PC-9 (cell line): ENCODE measurements at regions not wholly inside any gene's neighbourhood (a gene's known extent, or its start where the extent isn't known, plus 50 kb on each side); places are given as distances from the start of the nearest gene placed in this dataset.

Experiments
- BruUV-seq: library from RNA; stranded (reverse); fragments of 400-500 nt; replicated peaks from 2 replicates; lab custom pipeline; 2021; lab: Mats Ljungman, UMichigan
- CTCF ChIA-PET: fragments of 300-600 bp; sonication (Branson Sonifier 250); formaldehyde crosslinking; loops from one replicate; lab custom pipeline; 2022; ENCODE audit warnings: antibody characterized with exemption; lab: Charles Lee
- POLR2A ChIA-PET: fragments of 300-600 bp; sonication (Branson Sonifier 250); formaldehyde crosslinking; loops from one replicate; lab custom pipeline; 2022; ENCODE audit warnings: antibody characterized with exemption; ENCODE audit not compliant: unreplicated experiment; lab: Charles Lee
- DNase-seq, 2 experiments: peaks; one replicate each; pipeline versions ENCODE4 v3.0.0 to v3.0.0-alpha.2; 2015 to 2022; ENCODE audit warnings: mixed read lengths in 1 of 2
- H2AFZ ChIP-seq: fragments of 200-600 bp; sonication (generic); 2 replicates; pipeline ENCODE4 v1.8.1; 2017; ENCODE audit warnings: antibody characterized with exemption
- H3F3A ChIP-seq: fragments of 200-600 bp; sonication (generic); 2 replicates; pipeline ENCODE4 v1.8.1; 2017; ENCODE audit warnings: antibody characterized with exemption, mild to moderate bottlenecking, low read depth; ENCODE audit not compliant: insufficient read depth
- H3K27ac ChIP-seq: fragments of 200-600 bp; sonication (generic); 2 replicates; pipeline ENCODE4 v1.6.1; 2016; ENCODE audit warnings: mixed run types
- H3K27me3 ChIP-seq: fragments of 200-600 bp; sonication (generic); 2 replicates; pipeline ENCODE4 v1.6.1; 2016; ENCODE audit warnings: low read depth, mixed run types; ENCODE audit not compliant: insufficient read depth
- H3K36me3 ChIP-seq: fragments of 200-600 bp; sonication (generic); 2 replicates; pipeline ENCODE4 v1.6.1; 2016; ENCODE audit warnings: low read depth, mixed run types
- H3K4me1 ChIP-seq: fragments of 200-600 bp; sonication (generic); replicated peaks from 2 replicates; pipeline ENCODE4 v1.6.1; 2016; ENCODE audit warnings: mixed run types; ENCODE audit not compliant: insufficient read depth
- H3K4me2 ChIP-seq: fragments of 200-600 bp; sonication (generic); 2 replicates; pipeline ENCODE4 v1.6.1; 2017; ENCODE audit warnings: mixed run types
- H3K4me3 ChIP-seq: fragments of 200-600 bp; sonication (generic); 2 replicates; pipeline ENCODE4 v1.6.1; 2016; ENCODE audit warnings: mixed run types
- H3K79me2 ChIP-seq: fragments of 200-600 bp; sonication (generic); 2 replicates; pipeline ENCODE4 v1.6.1; 2017; ENCODE audit warnings: low read depth, mixed run types
- H3K9me2 ChIP-seq: fragments of 200-600 bp; sonication (generic); 2 replicates; pipeline ENCODE4 v1.8.1; 2017; ENCODE audit warnings: mild to moderate bottlenecking; ENCODE audit not compliant: insufficient read depth
- H3K9me3 ChIP-seq: fragments of 200-600 bp; sonication (generic); 2 replicates; pipeline ENCODE4 v1.8.1; 2016; ENCODE audit warnings: low read depth; ENCODE audit not compliant: insufficient read depth
- H4K20me1 ChIP-seq: fragments of 200-600 bp; sonication (generic); 2 replicates; pipeline ENCODE4 v1.8.1; 2017; ENCODE audit not compliant: insufficient read depth
- EZH2 ChIP-seq: fragments of 200-600 bp; sonication (generic); IDR thresholded peaks from 2 replicates; pipeline ENCODE4 v1.8.0; 2017; ENCODE audit warnings: antibody characterized with exemption, low read depth
- intact Hi-C: fragments of 100-400 bp; cut with micrococcal nuclease; formaldehyde crosslinking; loops from one replicate; pipeline ENCODE4 v1.10.0; 2022; ENCODE audit not compliant: unreplicated experiment
- TF ChIP-seq, protein P1 (sequence below): fragments of 200-600 bp; sonication (generic); conservative IDR thresholded peaks from 2 replicates; pipeline ENCODE4 v1.6.1; 2017; ENCODE audit warnings: mixed run types, antibody characterized with exemption, mild to moderate bottlenecking, moderate library complexity

- no peaks in the 10 kb centered on the region for H3K79me2 ChIP-seq
- no peak overlapping the region for H3K27ac ChIP-seq
- H3K9me3 ChIP-seq = no peaks in the 10 kb centered on the region; the same call in 1 of the 2 replicates
- H3K4me3 ChIP-seq = no peak overlapping the region
- CTCF ChIA-PET = interaction anchor here (0.6 kb wide), 1 partner anchor 535 kb away, joined by 6 read pairs; no protein-coding TSS in a partner anchor
- TF ChIP-seq, protein P1, sequence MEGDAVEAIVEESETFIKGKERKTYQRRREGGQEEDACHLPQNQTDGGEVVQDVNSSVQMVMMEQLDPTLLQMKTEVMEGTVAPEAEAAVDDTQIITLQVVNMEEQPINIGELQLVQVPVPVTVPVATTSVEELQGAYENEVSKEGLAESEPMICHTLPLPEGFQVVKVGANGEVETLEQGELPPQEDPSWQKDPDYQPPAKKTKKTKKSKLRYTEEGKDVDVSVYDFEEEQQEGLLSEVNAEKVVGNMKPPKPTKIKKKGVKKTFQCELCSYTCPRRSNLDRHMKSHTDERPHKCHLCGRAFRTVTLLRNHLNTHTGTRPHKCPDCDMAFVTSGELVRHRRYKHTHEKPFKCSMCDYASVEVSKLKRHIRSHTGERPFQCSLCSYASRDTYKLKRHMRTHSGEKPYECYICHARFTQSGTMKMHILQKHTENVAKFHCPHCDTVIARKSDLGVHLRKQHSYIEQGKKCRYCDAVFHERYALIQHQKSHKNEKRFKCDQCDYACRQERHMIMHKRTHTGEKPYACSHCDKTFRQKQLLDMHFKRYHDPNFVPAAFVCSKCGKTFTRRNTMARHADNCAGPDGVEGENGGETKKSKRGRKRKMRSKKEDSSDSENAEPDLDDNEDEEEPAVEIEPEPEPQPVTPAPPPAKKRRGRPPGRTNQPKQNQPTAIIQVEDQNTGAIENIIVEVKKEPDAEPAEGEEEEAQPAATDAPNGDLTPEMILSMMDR = no peak
- no peak for TF ChIP-seq EZH2
- intact Hi-C loops = no loop called here
- H3K36me3 ChIP-seq = no peaks in the 10 kb centered on the region
- no peaks in the 10 kb centered on the region for H3K9me2 ChIP-seq
- DNase-seq = no peak
- H3K27me3 ChIP-seq = peaks cover 95% of the 10 kb centered on the region
- H3K4me1 ChIP-seq = no peaks in the 10 kb centered on the region
- H2AFZ ChIP-seq = no peak overlapping the region
- BruUV-seq = no TSS peak
- no peak overlapping the region for H3K4me2 ChIP-seq
- H4K20me1 ChIP-seq = no peaks in the 10 kb centered on the region
- no peaks in the 10 kb centered on the region for H3F3A ChIP-seq
- POLR2A ChIA-PET = no interaction called here
Measured at GRCh38 chr20:60147004-60147403, 188.8 kb downstream of the CDH26 start.

DNA sequence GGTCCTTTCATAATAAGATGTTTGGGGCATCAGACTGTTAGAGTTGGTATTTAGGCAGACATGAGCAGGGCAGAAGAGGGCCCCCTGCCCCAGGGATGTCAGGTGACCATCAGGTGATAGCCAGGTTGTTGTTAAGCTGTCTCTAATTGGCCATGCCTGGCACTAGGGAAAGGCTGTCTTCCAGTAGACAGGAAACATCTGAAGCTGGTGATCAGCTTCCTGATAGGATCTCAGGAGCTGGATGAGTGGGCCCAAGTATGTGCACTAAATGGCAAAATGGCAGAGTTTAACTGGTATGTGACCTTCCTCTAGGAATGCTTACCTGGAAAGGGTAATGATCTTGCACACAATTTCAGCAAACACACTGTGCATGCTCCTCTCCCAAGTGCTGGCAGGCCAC is 190.7 kb downstream of the CDH26 start:
- no peak for DNase-seq
- ChIA-PET POLR2A (no interaction called here), CTCF (no interaction called here)
- TF ChIP-seq EZH2 = no peak
- TF ChIP-seq, protein P1 = no peak
- no peaks in the 10 kb centered on the region for H3K79me2 ChIP-seq
- H3K9me3 ChIP-seq = no peaks in the 10 kb centered on the region; the same call in 1 of the 2 replicates
- peaks cover 94% of the 10 kb centered on the region for H3K27me3 ChIP-seq
- no peaks in the 10 kb centered on the region for H4K20me1 ChIP-seq
- no peaks in the 10 kb centered on the region for H3K4me1 ChIP-seq
- no peaks in the 10 kb centered on the region for H3K9me2 ChIP-seq
- no peak overlapping the region for H3K4me2 ChIP-seq
- no TSS peak for BruUV-seq
- intact Hi-C loops = no loop called here
- no peak overlapping the region for H3K27ac ChIP-seq
- H2AFZ ChIP-seq = no peak overlapping the region
- no peaks in the 10 kb centered on the region for H3K36me3 ChIP-seq
- no peaks in the 10 kb centered on the region for H3F3A ChIP-seq
- H3K4me3 ChIP-seq = no peak overlapping the region

DNA sequence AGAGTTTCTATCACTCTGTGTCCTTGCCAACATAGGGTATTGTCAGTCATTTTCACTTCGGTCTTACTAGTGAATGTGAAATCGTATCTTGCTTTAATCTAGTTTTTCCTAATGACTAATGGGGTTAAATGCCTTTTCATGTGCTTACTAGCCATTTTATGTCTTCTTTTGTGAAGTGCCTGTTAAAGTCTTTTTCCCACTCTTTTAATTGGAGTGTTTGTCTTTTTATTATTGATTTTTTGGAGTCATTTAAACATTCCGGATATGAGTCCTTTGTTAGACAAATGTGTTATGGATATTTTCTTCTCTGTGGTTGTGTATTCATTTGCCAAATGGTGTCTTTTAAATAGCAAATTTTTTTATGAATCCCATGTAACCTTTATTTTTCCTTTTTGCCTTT is 194.6 kb downstream of the CDH26 start:
- TF ChIP-seq, protein P1 = no peak
- H3K36me3 ChIP-seq = no peaks in the 10 kb centered on the region
- peaks cover 80% of the 10 kb centered on the region for H3K27me3 ChIP-seq

More for the DNA sequence above, 194.6 kb downstream of the CDH26 start:
- intact Hi-C loops = no loop called here
- Histone ChIP-seq H4K20me1 (no peaks in the 10 kb centered on the region), H3K79me2 (no peaks in the 10 kb centered on the region), H2AFZ (no peak overlapping the region), H3K4me2 (no peak overlapping the region), H3K27ac (no peak overlapping the region), H3K4me1 (no peaks in the 10 kb centered on the region), H3K9me3 (no peaks in the 10 kb centered on the region; the same call in 1 of the 2 replicates), H3F3A (no peaks in the 10 kb centered on the region), H3K9me2 (no peaks in the 10 kb centered on the region), H3K4me3 (no peak overlapping the region)
- CTCF ChIA-PET = no interaction called here
- no TSS peak for BruUV-seq
- POLR2A ChIA-PET = no interaction called here
- no peak for DNase-seq
